ENCODE measurements at regions not wholly inside any gene's neighbourhood (a gene's known extent, or its start where the extent isn't known, plus 50 kb on each side); places are given as distances from the start of the nearest gene placed in this dataset.
"Not testable (repeated sequence)": the region's sequence is repeated elsewhere in the genome, so short reads cannot be mapped to it uniquely, and the experiment has no call there.

DNA sequence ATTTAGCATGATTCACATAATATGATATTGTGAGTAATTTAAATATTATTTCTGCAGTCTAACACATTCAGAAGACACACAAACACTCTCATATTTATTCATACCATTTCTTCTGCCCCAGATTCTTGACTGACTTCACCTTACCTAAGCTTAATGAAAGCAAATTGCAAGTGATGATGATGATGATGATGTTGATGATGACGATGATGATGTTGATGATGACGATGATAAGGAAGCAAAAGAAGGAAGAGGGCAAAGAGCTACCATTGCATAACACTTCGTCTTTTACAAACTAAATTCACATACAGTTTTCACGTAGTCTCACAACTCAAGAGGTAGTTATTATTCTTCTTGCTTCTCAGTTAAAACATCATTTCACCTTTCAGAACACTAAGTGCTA lies 404.7 kb downstream of the NAF1 start:
- DNase-seq (ENCODE audit: low spot score) = no peak
- no peak overlapping the region for H3K27ac ChIP-seq
- TF ChIP-seq, protein P1, sequence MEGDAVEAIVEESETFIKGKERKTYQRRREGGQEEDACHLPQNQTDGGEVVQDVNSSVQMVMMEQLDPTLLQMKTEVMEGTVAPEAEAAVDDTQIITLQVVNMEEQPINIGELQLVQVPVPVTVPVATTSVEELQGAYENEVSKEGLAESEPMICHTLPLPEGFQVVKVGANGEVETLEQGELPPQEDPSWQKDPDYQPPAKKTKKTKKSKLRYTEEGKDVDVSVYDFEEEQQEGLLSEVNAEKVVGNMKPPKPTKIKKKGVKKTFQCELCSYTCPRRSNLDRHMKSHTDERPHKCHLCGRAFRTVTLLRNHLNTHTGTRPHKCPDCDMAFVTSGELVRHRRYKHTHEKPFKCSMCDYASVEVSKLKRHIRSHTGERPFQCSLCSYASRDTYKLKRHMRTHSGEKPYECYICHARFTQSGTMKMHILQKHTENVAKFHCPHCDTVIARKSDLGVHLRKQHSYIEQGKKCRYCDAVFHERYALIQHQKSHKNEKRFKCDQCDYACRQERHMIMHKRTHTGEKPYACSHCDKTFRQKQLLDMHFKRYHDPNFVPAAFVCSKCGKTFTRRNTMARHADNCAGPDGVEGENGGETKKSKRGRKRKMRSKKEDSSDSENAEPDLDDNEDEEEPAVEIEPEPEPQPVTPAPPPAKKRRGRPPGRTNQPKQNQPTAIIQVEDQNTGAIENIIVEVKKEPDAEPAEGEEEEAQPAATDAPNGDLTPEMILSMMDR (conservative IDR thresholded peaks at IDR 0.05; ENCODE audit: low read depth) = no peak
- CTCF ChIA-PET = no interaction called here
- POLR2A ChIA-PET (ENCODE audit: low non-redundant PET) = no interaction called here

DNA sequence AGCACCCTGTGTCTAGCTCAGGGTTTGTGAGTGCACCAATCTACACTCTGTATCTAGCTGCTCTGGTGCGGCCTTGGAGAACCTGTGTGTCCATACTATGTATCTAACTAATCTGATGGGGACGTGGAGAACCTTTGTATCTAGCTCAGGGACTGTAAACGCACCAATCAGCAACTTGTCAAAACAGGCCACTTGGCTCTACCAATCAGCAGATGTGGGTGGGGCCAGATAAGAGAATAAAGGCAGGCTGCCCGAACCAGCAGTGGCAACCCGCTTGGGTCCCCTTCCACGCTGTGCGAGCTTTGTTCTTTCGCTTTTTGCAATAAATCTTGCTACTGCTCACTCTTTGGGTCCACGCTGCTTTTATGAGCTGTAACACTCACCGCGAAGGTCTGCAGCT lies 426.5 kb downstream of the NAF1 start:
- H3K27ac ChIP-seq; CTCF ChIA-PET; POLR2A ChIA-PET (ENCODE audit: low non-redundant PET); DNase-seq (ENCODE audit: low spot score): not testable (repeated sequence)

DNA sequence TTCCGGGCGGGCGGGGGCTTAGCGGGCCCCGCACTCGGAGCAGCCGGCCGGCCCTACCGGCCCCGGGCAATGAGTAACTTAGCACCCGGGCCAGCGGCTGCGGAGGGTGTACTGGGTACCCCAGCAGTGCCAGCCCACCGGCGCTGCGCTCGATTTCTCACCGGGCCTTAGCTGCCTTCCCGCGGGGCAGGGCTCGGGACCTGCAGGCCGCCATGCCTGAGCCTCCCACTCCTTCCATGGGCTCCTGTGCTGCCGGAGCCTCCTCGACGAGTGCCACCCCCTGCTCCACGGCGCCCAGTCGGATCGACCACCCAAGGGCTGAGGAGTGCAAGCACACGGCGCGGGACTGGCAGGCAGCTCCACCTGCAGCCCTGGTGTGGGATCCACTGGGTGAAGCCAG lies 427.1 kb downstream of the NAF1 start:
- POLR2A ChIA-PET (ENCODE audit: low non-redundant PET); H3K27ac ChIP-seq; DNase-seq (ENCODE audit: low spot score); CTCF ChIA-PET: not testable (repeated sequence)

DNA sequence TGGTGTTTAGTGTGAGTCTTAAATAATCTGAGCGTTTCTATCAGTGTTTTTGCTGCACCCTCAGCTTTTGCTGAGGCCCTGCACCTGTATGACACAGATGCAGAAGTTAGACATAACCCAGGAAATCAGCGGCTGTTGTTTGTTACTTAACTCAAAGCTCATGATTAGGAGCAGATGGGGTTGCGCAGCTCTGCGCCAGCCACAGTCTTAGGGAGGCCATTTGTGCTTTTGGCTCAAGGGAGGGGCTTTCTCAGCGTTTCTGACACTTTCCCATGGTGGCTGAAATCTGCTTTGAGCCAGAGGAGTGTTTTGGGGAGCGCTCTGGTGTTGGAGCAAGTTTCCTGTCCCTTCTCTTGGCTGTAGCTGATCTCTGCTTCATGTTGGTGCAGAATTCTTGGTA lies 433.8 kb downstream of the NAF1 start:
- no peak overlapping the region for H3K27ac ChIP-seq
- no peak for DNase-seq (ENCODE audit: low spot score)
- TF ChIP-seq, protein P1 (conservative IDR thresholded peaks at IDR 0.05; ENCODE audit: low read depth) = no peak
- ChIA-PET CTCF (no interaction called here), POLR2A (ENCODE audit: low non-redundant PET) (no interaction called here)

DNA sequence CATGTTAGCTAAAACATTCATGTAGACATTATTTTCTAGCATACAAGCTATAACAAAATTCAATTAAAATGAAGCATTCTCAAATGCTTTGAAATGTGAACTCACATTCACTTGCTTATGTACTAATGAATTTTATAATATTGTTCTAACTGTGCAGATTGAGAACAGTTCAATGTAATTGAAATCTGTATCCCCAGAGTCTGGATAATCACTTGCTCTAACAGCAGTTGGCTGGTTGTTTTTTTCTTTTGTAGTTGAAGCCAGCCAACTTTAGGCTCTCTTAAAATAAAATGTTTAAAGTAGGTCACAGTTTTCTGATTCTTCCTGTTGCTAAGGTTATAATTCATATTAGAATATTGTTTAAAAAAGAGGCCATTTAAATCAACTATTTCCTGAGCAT lies 438.9 kb downstream of the NAF1 start:
- DNase-seq (ENCODE audit: low spot score) = no peak
- ChIA-PET POLR2A (ENCODE audit: low non-redundant PET) (no interaction called here), CTCF (no interaction called here)
- no peak overlapping the region for H3K27ac ChIP-seq
- TF ChIP-seq, protein P1 (conservative IDR thresholded peaks at IDR 0.05; ENCODE audit: low read depth) = no peak

DNA sequence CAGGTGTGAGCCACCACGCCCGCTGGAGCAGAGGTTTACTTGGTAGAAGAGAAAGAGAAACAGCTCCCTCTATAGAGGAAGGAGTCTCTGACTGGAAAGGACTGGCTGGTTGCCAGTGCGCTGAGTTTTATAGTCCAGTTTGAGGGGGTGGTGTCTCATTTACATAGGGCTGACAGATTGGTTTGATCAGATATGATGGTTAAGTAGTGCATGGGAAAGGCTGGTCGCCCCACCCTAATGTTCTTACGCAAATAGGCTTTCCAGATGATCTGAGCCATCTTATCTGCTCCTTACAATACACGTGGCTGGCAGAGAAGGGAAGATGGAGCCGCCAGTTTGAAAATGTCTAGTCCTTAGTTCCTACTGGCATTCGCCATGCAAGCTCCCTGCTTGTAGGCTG lies 439.5 kb downstream of the NAF1 start:
- no peak overlapping the region for H3K27ac ChIP-seq
- DNase-seq (ENCODE audit: low spot score) = no peak
- CTCF ChIA-PET = no interaction called here
- POLR2A ChIA-PET (ENCODE audit: low non-redundant PET) = no interaction called here
- TF ChIP-seq, protein P1 (conservative IDR thresholded peaks at IDR 0.05; ENCODE audit: low read depth) = no peak

DNA sequence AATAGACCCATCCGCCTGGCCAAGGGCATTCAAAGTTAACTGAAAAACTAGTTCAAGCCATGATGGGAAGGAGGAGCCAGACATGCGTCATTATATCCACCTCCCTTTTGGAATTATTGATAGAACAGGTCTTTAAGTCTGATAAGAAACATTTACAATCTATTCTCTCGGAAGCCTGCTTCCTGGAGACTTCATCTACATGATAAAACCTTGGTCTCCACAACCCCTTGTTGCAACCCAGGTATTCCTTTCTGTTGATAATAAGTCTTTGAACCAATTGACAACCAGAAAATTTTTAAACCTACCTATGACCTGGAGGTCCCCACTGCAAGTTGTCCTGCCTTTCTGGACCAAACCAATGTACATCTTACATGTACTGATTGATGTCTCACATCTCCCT lies 451.3 kb downstream of the NAF1 start:
- ChIA-PET POLR2A (ENCODE audit: low non-redundant PET) (no interaction called here), CTCF (no interaction called here)
- no peak for DNase-seq (ENCODE audit: low spot score)
- H3K27ac ChIP-seq = no peak overlapping the region
- TF ChIP-seq, protein P1 (conservative IDR thresholded peaks at IDR 0.05; ENCODE audit: low read depth) = no peak

DNA sequence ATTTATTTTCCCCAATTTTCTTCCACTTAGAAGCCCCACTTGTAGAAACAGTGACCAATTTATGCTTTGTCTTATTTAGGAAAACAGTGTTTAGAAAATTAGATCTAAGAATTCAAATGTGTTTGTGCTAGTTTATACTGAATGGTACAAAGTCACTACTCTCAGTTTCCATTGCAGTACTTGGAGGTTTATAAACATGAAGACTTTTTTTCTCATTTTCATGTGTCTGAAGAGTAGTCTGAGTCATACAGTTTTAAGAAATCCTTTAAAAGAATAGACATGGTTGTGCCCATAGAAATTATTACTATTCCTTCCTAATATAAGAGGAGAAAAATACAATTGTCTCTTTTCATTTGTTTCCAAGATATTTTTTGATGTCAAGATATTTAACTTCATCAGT lies 458.7 kb downstream of the NAF1 start:
- TF ChIP-seq, protein P1 (conservative IDR thresholded peaks at IDR 0.05; ENCODE audit: low read depth) = no peak
- H3K27ac ChIP-seq = no peak overlapping the region
- DNase-seq (ENCODE audit: low spot score) = no peak
- CTCF ChIA-PET = no interaction called here
- POLR2A ChIA-PET (ENCODE audit: low non-redundant PET) = no interaction called here

Data from RWPE1 (cell line).